ENCODE measurements at regions not wholly inside any gene's neighbourhood (a gene's known extent, or its start where the extent isn't known, plus 50 kb on each side); places are given as distances from the start of the nearest gene placed in this dataset.

GRCh38 chr9:108241384-108242073 is 614.3 kb downstream of the ACTL7B start:
- no peaks in the 10 kb centered on the region for H3K27me3 ChIP-seq (ENCODE audit: control insufficient read depth, extremely low read depth, insufficient read depth, low read length)
- no peak overlapping the region for H3K4me3 ChIP-seq (ENCODE audit: control insufficient read depth in 2 of 3, extremely low read depth in 1 of 3, insufficient read depth in 2 of 3, low read depth in 1 of 3, low read length in 3 of 3)
- no peak overlapping the region for H3K4me2 ChIP-seq (ENCODE audit: control insufficient read depth, extremely low read depth, insufficient read depth, low read depth, low read length)
- no peak for FAIRE-seq
- H3K27ac ChIP-seq (ENCODE audit: control insufficient read depth, insufficient read depth, low read length), result no peak overlapping the region
- dilution Hi-C loops (cut with MboI; ENCODE audit: extremely low pct_ligation_motif_present, low sequenced_read_pairs), result no loop called here
- no peak for TF ChIP-seq CTCF (optimal IDR thresholded peaks at IDR 0.05 in 1 of 3, IDR thresholded peaks at IDR 0.05 in 1 of 3, conservative IDR thresholded peaks at IDR 0.05 in 1 of 3; ENCODE audit: extremely low read depth in 1 of 3, insufficient read depth in 2 of 3, low read length in 3 of 3)
- TF ChIP-seq EZH2 (IDR thresholded peaks at IDR 0.05; ENCODE audit: low read length), result no peak
- no peak for DNase-seq (ENCODE audit: low read depth, low spot score)
- H3K9me3 ChIP-seq (ENCODE audit: control insufficient read depth, low read depth, low read length), result no peaks in the 10 kb centered on the region
- no peaks in the 10 kb centered on the region for H4K20me1 ChIP-seq (ENCODE audit: control insufficient read depth, extremely low read depth, insufficient read depth, low read length)
- H3K9me1 ChIP-seq (ENCODE audit: control insufficient read depth, extremely low read depth, insufficient read depth, low read length), result no peaks in the 10 kb centered on the region
- no peak overlapping the region for H3K9ac ChIP-seq (ENCODE audit: control insufficient read depth, extremely low read depth, insufficient read depth, low read length)
- no peaks in the 10 kb centered on the region for H3K4me1 ChIP-seq (ENCODE audit: control insufficient read depth, extremely low read depth, insufficient read depth, low read length)
- no peaks in the 10 kb centered on the region for H3K79me2 ChIP-seq (ENCODE audit: control insufficient read depth, insufficient read depth, low read length)
- H2AFZ ChIP-seq (ENCODE audit: control insufficient read depth, low read length), result no peak overlapping the region
- H3K36me3 ChIP-seq (ENCODE audit: control insufficient read depth in 2 of 2, extremely low read depth in 1 of 2, insufficient read depth in 2 of 2, low read length in 2 of 2), result no peaks in the 10 kb centered on the region

GRCh38 chr9:108239696-108240321 is 616.0 kb downstream of the ACTL7B start:
- DNase-seq (ENCODE audit: low read depth, low spot score) (no peak), FAIRE-seq (no peak)
- H3K79me2 ChIP-seq (ENCODE audit: control insufficient read depth, insufficient read depth, low read length), result no peaks in the 10 kb centered on the region
- H4K20me1 ChIP-seq (ENCODE audit: control insufficient read depth, extremely low read depth, insufficient read depth, low read length), result no peaks in the 10 kb centered on the region
- no peak overlapping the region for H3K27ac ChIP-seq (ENCODE audit: control insufficient read depth, insufficient read depth, low read length)
- no peak overlapping the region for H3K4me2 ChIP-seq (ENCODE audit: control insufficient read depth, extremely low read depth, insufficient read depth, low read depth, low read length)
- H3K9me1 ChIP-seq (ENCODE audit: control insufficient read depth, extremely low read depth, insufficient read depth, low read length), result no peaks in the 10 kb centered on the region
- dilution Hi-C loops (cut with MboI; ENCODE audit: extremely low pct_ligation_motif_present, low sequenced_read_pairs), result no loop called here
- no peak overlapping the region for H2AFZ ChIP-seq (ENCODE audit: control insufficient read depth, low read length)
- no peaks in the 10 kb centered on the region for H3K36me3 ChIP-seq (ENCODE audit: control insufficient read depth in 2 of 2, extremely low read depth in 1 of 2, insufficient read depth in 2 of 2, low read length in 2 of 2)
- H3K4me3 ChIP-seq (ENCODE audit: control insufficient read depth in 2 of 3, extremely low read depth in 1 of 3, insufficient read depth in 2 of 3, low read depth in 1 of 3, low read length in 3 of 3), result no peak overlapping the region
- TF ChIP-seq CTCF (optimal IDR thresholded peaks at IDR 0.05 in 1 of 3, IDR thresholded peaks at IDR 0.05 in 1 of 3, conservative IDR thresholded peaks at IDR 0.05 in 1 of 3; ENCODE audit: extremely low read depth in 1 of 3, insufficient read depth in 2 of 3, low read length in 3 of 3), result no peak
- TF ChIP-seq EZH2 (IDR thresholded peaks at IDR 0.05; ENCODE audit: low read length), result no peak
- no peak overlapping the region for H3K9ac ChIP-seq (ENCODE audit: control insufficient read depth, extremely low read depth, insufficient read depth, low read length)
- no peaks in the 10 kb centered on the region for H3K27me3 ChIP-seq (ENCODE audit: control insufficient read depth, extremely low read depth, insufficient read depth, low read length)
- H3K4me1 ChIP-seq (ENCODE audit: control insufficient read depth, extremely low read depth, insufficient read depth, low read length), result no peaks in the 10 kb centered on the region
- no peaks in the 10 kb centered on the region for H3K9me3 ChIP-seq (ENCODE audit: control insufficient read depth, low read depth, low read length)

Measured in keratinocyte (primary cell).